NT2/D1 (cell line): ENCODE measurements at regions not wholly inside any gene's neighbourhood (a gene's known extent, or its start where the extent isn't known, plus 50 kb on each side); places are given as distances from the start of the nearest gene placed in this dataset.

Experiments used
- YY1 ChIP-seq: IDR thresholded peaks from 2 replicates; pipeline ENCODE4 v1.6.1; 2011; ENCODE audit not compliant: insufficient read length, insufficient read depth
- ZNF274 ChIP-seq: IDR thresholded peaks from 2 replicates; pipeline ENCODE4 v1.6.1; 2011; ENCODE audit warnings: mild to moderate bottlenecking, low read depth, low read length

GRCh38 chr2:176795823-176796222 is 416.8 kb upstream of the HNRNPA3 start:
- TF ChIP-seq ZNF274 (no peak), YY1 (no peak)
